ENCODE measurements at regions not wholly inside any gene's neighbourhood (a gene's known extent, or its start where the extent isn't known, plus 50 kb on each side); places are given as distances from the start of the nearest gene placed in this dataset.

GRCh38 chr2:58973811-58974281 lies 732.7 kb upstream of the FANCL start:
- TF ChIP-seq TAF1 (IDR thresholded peaks at IDR 0.05; ENCODE audit: low read depth) (no peak), CTCF (IDR thresholded peaks at IDR 0.05; ENCODE audit: poor library complexity, severe bottlenecking) (no peak), EZH2 (IDR thresholded peaks at IDR 0.05; ENCODE audit: borderline replicate concordance, insufficient read depth, low read length, poor library complexity, severe bottlenecking) (no peak), RAD21 (conservative IDR thresholded peaks at IDR 0.05) (no peak), MXI1 (conservative IDR thresholded peaks at IDR 0.05; ENCODE audit: poor library complexity, severe bottlenecking) (no peak), POLR2AphosphoS5 (IDR thresholded peaks at IDR 0.05) (no peak), SMC3 (conservative IDR thresholded peaks at IDR 0.05; ENCODE audit: poor library complexity) (no peak), REST (IDR thresholded peaks at IDR 0.05; ENCODE audit: borderline replicate concordance) (no peak), EP300 (conservative IDR thresholded peaks at IDR 0.05; ENCODE audit: poor library complexity, severe bottlenecking) (no peak)
- Histone ChIP-seq H3K27me3 (ENCODE audit: insufficient read depth, low read depth, low read length) (no peaks in the 10 kb centered on the region), H3K36me3 (ENCODE audit: insufficient read depth, low read length) (no peaks in the 10 kb centered on the region), H3K9me2 (ENCODE audit: insufficient read depth, low read length) (no peaks in the 10 kb centered on the region), H3K9ac (ENCODE audit: low read length) (no peak overlapping the region), H3K9me3 (ENCODE audit: low read length) (no peaks in the 10 kb centered on the region), H2AFZ (ENCODE audit: low read depth, low read length) (no peak overlapping the region), H4K20me1 (ENCODE audit: insufficient read depth) (no peaks in the 10 kb centered on the region), H3K4me3 (ENCODE audit: low read length) (no peak overlapping the region), H3K27ac (ENCODE audit: low read length) (no peak overlapping the region), H3F3A (ENCODE audit: insufficient read depth, low read length, poor library complexity, severe bottlenecking) (no peaks in the 10 kb centered on the region), H3K4me2 (ENCODE audit: low read length) (no peak overlapping the region), H3K79me2 (replicated peaks; ENCODE audit: insufficient read depth, low read length) (no peaks in the 10 kb centered on the region)

DNA sequence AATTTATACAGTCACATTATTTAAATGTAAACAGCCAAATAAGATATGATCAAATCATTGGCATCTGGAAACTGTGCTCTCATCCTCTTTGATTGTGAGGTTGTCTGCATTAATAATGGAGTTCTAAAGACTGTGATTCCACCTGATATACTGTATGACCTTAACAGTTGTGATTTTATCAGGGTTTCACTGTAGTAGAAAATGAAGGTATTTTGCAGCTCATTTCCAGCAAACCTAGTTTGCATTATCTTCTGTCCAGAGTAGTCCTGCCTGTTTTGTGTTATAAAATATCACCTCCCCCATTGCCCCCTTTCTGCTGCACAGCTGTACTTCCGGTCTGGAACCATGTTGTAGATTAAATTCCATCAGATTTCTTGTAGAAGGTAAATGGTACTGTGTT lies 731.6 kb upstream of the FANCL start:
- H3K27me3 ChIP-seq (ENCODE audit: insufficient read depth, low read depth, low read length), result no peaks in the 10 kb centered on the region
- no peak overlapping the region for H3K9ac ChIP-seq (ENCODE audit: low read length)
- no peak overlapping the region for H2AFZ ChIP-seq (ENCODE audit: low read depth, low read length)

More for the DNA sequence above, 731.6 kb upstream of the FANCL start:
- H4K20me1 ChIP-seq (ENCODE audit: insufficient read depth), result no peaks in the 10 kb centered on the region
- no peak overlapping the region for H3K27ac ChIP-seq (ENCODE audit: low read length)
- H3K9me2 ChIP-seq (ENCODE audit: insufficient read depth, low read length), result no peaks in the 10 kb centered on the region
- no peaks in the 10 kb centered on the region for H3F3A ChIP-seq (ENCODE audit: insufficient read depth, low read length, poor library complexity, severe bottlenecking)
- H3K4me3 ChIP-seq (ENCODE audit: low read length), result no peak overlapping the region
- no peak overlapping the region for H3K4me2 ChIP-seq (ENCODE audit: low read length)
- no peaks in the 10 kb centered on the region for H3K79me2 ChIP-seq (replicated peaks; ENCODE audit: insufficient read depth, low read length)
- no peak for TF ChIP-seq CTCF (IDR thresholded peaks at IDR 0.05; ENCODE audit: poor library complexity, severe bottlenecking)
- TF ChIP-seq EZH2 (IDR thresholded peaks at IDR 0.05; ENCODE audit: borderline replicate concordance, insufficient read depth, low read length, poor library complexity, severe bottlenecking), result no peak
- no peak for TF ChIP-seq RAD21 (conservative IDR thresholded peaks at IDR 0.05)
- no peak for TF ChIP-seq TAF1 (IDR thresholded peaks at IDR 0.05; ENCODE audit: low read depth)
- no peak for TF ChIP-seq POLR2AphosphoS5 (IDR thresholded peaks at IDR 0.05)
- TF ChIP-seq MXI1 (conservative IDR thresholded peaks at IDR 0.05; ENCODE audit: poor library complexity, severe bottlenecking), result no peak
- TF ChIP-seq REST (IDR thresholded peaks at IDR 0.05; ENCODE audit: borderline replicate concordance), result no peak
- no peak for TF ChIP-seq EP300 (conservative IDR thresholded peaks at IDR 0.05; ENCODE audit: poor library complexity, severe bottlenecking)
- TF ChIP-seq SMC3 (conservative IDR thresholded peaks at IDR 0.05; ENCODE audit: poor library complexity), result no peak
- no peaks in the 10 kb centered on the region for H3K9me3 ChIP-seq (ENCODE audit: low read length)
- H3K36me3 ChIP-seq (ENCODE audit: insufficient read depth, low read length), result no peaks in the 10 kb centered on the region
